ENCODE measurements at regions not wholly inside any gene's neighbourhood (a gene's known extent, or its start where the extent isn't known, plus 50 kb on each side); places are given as distances from the start of the nearest gene placed in this dataset.

DNA sequence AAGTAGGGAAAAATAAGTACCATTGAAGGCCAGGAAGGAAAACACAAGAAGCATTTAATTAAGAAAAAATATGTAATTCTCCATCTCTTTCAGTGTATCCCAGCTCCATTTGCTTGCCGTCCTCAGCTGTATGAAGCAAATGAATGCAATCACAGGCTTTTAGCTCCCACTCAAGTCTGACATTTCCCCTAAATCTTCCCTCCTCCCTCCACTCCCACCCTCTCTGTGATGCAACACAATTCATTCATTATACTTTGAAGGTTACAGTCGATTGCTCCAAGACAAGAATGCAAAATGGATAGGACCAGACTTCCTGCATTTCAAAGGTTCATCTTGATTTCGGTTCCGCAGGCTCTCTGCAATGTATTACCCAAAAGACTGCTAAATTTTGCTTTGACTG, 172.7 kb upstream of the SERPINE2 start:
- DNase-seq (ENCODE audit: low read depth in 1 of 2, low spot score in 1 of 2): no peak

GRCh38 chr2:224211181-224211480, 172.0 kb upstream of the SERPINE2 start:
- no peak for DNase-seq (ENCODE audit: low read depth in 1 of 2, low spot score in 1 of 2)

DNA sequence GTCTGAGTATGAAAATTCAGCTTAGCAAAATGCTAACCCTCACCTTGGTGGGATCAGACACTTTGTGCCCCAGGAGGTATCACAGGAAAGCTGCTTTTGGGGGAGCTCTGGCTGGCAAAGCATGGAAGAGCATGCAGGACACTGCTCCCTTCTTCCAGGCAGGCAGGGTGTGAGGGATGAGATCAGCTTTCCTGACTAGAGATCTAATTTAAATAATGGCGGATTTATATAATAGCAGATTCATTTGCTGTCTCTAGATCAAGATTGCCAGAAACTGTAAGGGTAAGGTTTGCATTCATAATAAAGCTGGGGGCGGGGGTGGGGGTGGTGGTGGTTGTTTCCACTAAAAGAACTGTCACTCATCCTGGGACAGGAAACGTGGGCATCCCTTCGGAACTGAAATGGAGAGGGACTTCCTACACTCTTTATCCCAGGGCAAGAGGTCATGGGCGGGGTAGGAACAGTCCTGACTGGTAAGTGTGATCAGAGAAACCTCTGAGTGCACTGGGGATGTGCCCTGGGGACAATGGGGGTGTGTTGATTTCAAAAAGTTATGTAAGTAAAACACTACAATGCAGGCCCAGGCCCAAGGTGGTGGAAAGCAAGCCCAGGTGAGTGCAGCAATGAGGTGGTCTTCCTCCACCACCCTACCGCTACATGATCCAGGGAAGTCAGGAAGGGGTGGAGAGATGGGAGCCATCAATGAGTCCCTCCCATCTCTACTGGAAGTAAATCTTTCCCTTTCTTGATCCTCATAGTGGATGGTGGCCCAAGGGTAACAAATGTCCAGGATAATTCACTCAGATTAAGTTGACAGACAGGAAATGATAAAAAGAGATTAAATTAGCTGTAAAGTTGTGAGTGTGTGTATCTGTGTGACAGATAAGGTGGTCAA, 171.4 kb upstream of the SERPINE2 start:
- DNase-seq (ENCODE audit: low read depth in 1 of 2, low spot score in 1 of 2): no peak

GRCh38 chr2:224209555-224210285, 170.6 kb upstream of the SERPINE2 start:
- DNase-seq (ENCODE audit: low read depth in 1 of 2, low spot score in 1 of 2): no peak

- DNase-seq (ENCODE audit: low read depth in 1 of 2, low spot score in 1 of 2): no peak
These were observed 169.4 kb upstream of the SERPINE2 start for GRCh38 chr2:224208443-224208842.

- no peak for DNase-seq (ENCODE audit: low read depth in 1 of 2, low spot score in 1 of 2)
These were observed 168.9 kb upstream of the SERPINE2 start for GRCh38 chr2:224208007-224208406.

DNA sequence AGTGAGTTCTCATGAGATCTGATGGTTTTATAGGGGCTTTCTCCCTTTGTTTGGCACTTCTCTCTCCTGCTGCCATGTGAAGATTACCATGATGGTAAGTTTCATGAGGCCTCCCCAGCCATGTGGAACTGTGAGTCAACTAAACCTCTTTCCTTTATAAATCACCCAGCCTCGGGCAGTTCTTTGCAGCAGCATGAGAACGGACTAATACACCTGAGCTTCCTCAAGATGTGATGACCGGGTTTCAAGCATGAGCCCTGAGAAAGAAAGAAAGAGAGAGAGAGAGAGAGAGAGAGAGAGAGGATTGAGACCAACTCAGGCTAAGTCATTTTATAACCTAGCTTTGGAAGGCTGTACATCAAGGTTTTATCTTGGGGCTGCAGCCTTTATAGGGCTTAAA, 167.7 kb upstream of the SERPINE2 start:
- DNase-seq (ENCODE audit: low read depth in 1 of 2, low spot score in 1 of 2): no peak

GRCh38 chr2:224202281-224202865, 163.3 kb upstream of the SERPINE2 start:
- no peak for DNase-seq (ENCODE audit: low read depth in 1 of 2, low spot score in 1 of 2)

DNA sequence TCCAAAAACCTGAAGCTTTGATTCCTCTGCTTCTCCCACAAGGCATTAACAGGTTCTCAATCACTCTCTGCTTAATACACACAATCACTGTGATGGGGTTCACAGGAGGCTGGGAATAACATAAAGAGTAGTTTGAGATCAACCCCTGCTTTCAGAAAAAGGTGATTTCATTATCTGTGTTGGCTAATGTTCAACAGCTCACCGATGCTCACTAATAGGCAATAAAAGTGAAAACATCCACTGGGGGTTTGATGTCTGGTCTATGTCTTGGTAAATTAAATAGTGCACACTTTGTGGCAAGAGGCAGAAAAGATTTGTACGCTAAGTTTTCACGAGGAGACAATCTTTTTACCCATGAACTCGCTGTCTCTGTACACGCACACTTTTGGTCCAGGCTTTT, 159.3 kb upstream of the SERPINE2 start:
- DNase-seq (ENCODE audit: low read depth in 1 of 2, low spot score in 1 of 2): no peak

- no peak for DNase-seq (ENCODE audit: low read depth in 1 of 2, low spot score in 1 of 2)
These were observed 157.7 kb upstream of the SERPINE2 start for GRCh38 chr2:224196810-224197209.

- no peak for DNase-seq (ENCODE audit: low read depth in 1 of 2, low spot score in 1 of 2)
These were observed 157.0 kb upstream of the SERPINE2 start for GRCh38 chr2:224195925-224196571.

DNA sequence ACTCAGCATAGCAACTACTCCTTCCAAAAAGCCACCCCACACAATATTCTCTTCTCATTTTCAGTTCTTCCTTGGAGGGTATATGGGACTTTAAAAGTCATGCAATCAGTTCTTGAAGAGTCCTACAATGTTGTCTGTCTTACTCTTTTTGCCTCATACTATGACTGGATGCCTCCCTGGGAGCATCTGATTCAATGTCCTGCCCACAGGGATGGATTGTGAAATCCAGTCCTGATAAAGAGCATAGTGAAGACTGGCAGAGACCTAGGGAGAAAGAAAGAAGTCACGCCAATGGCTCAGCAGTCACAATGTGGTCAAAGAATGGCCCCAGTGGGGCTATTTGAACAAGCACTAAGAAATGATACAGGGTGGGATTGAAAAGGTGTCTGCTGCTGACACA, 155.1 kb upstream of the SERPINE2 start:
- DNase-seq (ENCODE audit: low read depth in 1 of 2, low spot score in 1 of 2): no peak

- no peak for DNase-seq (ENCODE audit: low read depth in 1 of 2, low spot score in 1 of 2)
These were observed 152.4 kb upstream of the SERPINE2 start for GRCh38 chr2:224191465-224191864.

DNA sequence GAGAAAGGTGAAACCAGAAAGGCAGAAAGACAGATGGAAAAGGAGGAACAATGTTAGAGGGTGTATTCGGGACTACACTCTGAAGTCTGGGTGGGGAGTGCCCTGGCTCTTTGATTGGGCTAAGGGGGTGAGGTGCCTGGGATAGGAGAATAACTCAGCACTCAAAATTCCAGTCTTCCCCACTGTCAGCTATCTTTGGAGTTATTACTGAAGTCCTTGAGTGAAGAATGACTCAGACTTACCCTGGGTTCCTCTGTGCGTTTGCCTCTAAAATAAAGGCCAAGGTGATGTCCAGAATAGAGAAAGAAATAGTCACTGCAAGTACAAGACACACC, 151.8 kb upstream of the SERPINE2 start:
- no peak for DNase-seq (ENCODE audit: low read depth in 1 of 2, low spot score in 1 of 2)

DNA sequence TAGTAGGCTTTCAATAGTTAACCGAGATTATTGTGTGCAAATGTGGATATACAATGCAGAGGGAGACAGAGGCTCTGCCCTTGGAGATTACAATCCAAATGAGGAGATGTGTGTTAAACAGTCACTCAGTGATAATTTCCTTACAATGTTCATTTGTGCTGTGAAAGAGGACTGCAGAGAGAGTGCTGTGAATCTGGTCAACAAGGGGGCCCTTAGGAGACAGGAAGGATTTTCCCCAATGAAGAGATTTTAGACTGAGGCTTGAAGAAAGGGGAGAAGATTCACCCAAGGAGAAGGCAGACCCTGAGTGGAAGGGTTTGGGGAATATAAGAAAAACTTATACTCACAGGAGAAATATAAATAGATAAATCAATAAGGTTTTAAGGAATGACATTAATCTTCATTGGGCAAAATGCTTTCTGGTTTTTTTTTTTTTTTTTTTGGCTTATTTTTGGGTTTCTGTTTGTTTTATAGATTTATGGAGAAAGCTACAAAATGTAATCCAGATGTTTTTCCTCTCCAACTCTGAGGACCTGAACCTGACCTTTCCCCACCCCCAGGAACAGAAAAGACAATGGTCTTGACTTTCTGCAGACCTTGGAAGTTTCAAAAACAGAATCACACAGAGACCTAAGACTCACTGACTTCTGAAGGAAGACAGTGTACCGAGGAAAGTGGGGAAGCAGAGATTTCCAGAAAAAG, 151.3 kb upstream of the SERPINE2 start:
- no peak for DNase-seq (ENCODE audit: low read depth in 1 of 2, low spot score in 1 of 2)

DNA sequence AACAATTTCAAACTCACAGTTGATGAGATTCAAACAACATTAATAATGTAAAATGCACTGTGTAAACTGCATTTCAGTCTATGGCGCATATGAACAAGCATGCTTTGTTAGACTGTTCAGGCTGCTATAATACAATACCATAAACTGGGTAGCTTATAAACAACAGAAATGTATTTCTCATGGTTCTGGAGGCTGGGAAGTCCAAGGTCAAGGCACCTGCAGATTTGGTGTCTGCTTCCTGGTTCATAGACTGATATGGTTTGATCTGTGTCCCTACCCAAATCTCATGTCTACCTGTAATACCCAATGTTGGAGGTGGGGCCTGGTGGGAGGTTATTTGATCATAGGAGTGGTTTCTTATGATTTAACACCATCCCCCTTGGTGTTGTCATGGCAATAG, 148.1 kb upstream of the SERPINE2 start:
- DNase-seq (ENCODE audit: low read depth in 1 of 2, low spot score in 1 of 2): no peak

GRCh38 chr2:224185023-224185601, 146.0 kb upstream of the SERPINE2 start:
- no peak for DNase-seq (ENCODE audit: low read depth in 1 of 2, low spot score in 1 of 2)

GRCh38 chr2:224183086-224183485, 144.0 kb upstream of the SERPINE2 start:
- DNase-seq (ENCODE audit: low read depth in 1 of 2, low spot score in 1 of 2): no peak

DNA sequence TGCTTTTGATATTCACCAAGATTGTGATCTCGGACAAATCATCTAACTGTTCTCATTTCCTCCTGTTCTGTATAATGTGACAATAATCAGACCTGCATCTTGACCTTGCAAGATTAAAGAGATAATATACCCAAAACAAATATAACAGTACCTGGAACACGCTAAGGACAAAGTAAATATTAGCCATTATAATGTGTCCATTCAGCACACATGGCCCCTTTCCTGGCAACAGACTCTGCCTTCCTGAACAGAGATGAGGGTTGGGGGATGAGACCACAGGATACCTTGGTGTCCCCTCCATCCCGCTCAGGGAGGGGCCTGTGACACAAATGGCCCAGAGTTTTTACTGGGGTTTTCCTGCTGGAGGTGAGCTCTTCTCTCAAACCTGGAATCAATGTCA, 143.4 kb upstream of the SERPINE2 start:
- no peak for DNase-seq (ENCODE audit: low read depth in 1 of 2, low spot score in 1 of 2)

DNA sequence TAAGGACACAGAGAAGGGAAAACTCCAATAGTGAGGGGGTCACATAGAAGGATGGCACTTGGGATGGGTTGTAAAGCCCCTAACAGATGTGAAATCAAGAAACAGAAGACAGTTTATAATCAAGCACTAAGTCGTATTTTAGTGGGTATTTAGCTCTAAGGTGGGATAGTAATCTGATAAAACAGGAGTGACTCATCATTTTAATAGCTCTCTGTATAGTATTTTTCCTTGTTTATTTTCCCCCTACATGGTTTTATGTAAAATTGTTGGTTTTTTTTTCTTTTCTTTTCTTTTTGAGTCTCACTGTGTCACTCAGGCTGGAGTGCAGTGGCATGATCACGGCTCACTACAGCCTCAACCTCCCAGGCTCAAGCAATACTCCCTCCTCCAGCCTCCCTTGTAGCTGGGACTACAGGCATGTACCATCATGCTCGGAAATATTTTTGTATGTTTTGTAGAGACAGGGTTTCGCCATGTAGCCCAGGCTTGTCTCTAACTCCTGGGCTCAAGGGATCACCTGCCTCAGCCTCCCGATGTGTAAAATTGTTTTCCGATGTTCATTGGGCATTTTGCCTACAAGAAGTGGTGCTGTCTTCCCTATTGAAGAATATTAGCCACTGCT, 142.6 kb upstream of the SERPINE2 start:
- no peak for DNase-seq (ENCODE audit: low read depth in 1 of 2, low spot score in 1 of 2)

GRCh38 chr2:224180810-224181209, 141.7 kb upstream of the SERPINE2 start:
- no peak for DNase-seq (ENCODE audit: low read depth in 1 of 2, low spot score in 1 of 2)

Data from activated CD4-positive, alpha-beta T cell treated with anti-CD3 and anti-CD28 coated beads, Interleukin-2, amount 50 U/mL, for 24 hours (primary cell).